Thoracic aorta (tissue), 2 donors: ENCODE measurements at regions not wholly inside any gene's neighbourhood (a gene's known extent, or its start where the extent isn't known, plus 50 kb on each side); places are given as distances from the start of the nearest gene placed in this dataset.
"Not testable (repeated sequence)": the region's sequence is repeated elsewhere in the genome, so short reads cannot be mapped to it uniquely, and the experiment has no call there.

Experiments used
- ATAC-seq: fragments of 150-250 bp; one replicate; pipeline ENCODE4 v1.8.0; 2017; ENCODE audit warnings: low read depth; ENCODE audit not compliant: insufficient number of reproducible peaks, low FRiP score
- DNase-seq: peaks from one replicate; pipeline ENCODE4 v3.0.0-alpha.2; 2020; ENCODE audit warnings: low spot score
- H3K27ac ChIP-seq, 2 donors: fragments of 200-600 bp; sonication (generic); 1 replicate in 1 of 2; 2 replicates in 1 of 2; pipeline ENCODE4 v1.5.1; 2016; ENCODE audit warnings: mild to moderate bottlenecking in 2 of 2, moderate library complexity in 2 of 2
- H3K27me3 ChIP-seq: fragments of 200-600 bp; sonication (generic); replicated peaks from 2 replicates; pipeline ENCODE4 v1.6.0; 2016; ENCODE audit warnings: mild to moderate bottlenecking; ENCODE audit not compliant: insufficient read depth
- H3K36me3 ChIP-seq: fragments of 200-600 bp; sonication (generic); one replicate; pipeline ENCODE4 v1.5.1; 2016
- H3K4me1 ChIP-seq, 2 donors: fragments of 200-600 bp; sonication (generic); 1 replicate in 1 of 2; 2 replicates in 1 of 2; pipeline versions ENCODE4 v1.5.1 to v1.6.0; 2016; ENCODE audit warnings: low read depth in 2 of 2, mild to moderate bottlenecking in 1 of 2; ENCODE audit not compliant: control insufficient read depth in 1 of 2
- H3K4me3 ChIP-seq: fragments of 200-600 bp; sonication (generic); 2 replicates; pipeline ENCODE4 v1.5.1; 2016; ENCODE audit warnings: mild to moderate bottlenecking
- H3K9me3 ChIP-seq: fragments of 200-600 bp; sonication (generic); 2 replicates; pipeline ENCODE4 v1.5.1; 2016
- CTCF ChIP-seq: fragments of 200-600 bp; sonication (generic); IDR thresholded peaks from one replicate; pipeline ENCODE4 v1.5.1; 2019; ENCODE audit warnings: antibody characterized with exemption

GRCh38 chr15:96058103-96058851 lies 272.2 kb upstream of the NR2F2 start:
- no peak for TF ChIP-seq CTCF
- no peak for ATAC-seq
- Histone ChIP-seq H3K27ac (peak overlapping the region in 1 of 2 donors; percentile 21), H3K36me3 (no peaks in the 10 kb centered on the region), H3K9me3 (no peaks in the 10 kb centered on the region), H3K27me3 (no peaks in the 10 kb centered on the region), H3K4me1 (peaks cover 4 to 11% of the 10 kb centered on the region in 2 donors), H3K4me3 (no peak overlapping the region)
- no peak for DNase-seq

- not testable (repeated sequence) for H3K4me1 ChIP-seq, H3K4me3 ChIP-seq, H3K9me3 ChIP-seq, DNase-seq, H3K27me3 ChIP-seq, H3K36me3 ChIP-seq, ATAC-seq
- H3K27ac ChIP-seq: peak overlapping the region in 1 of 2 donors; percentile 21
Measured at GRCh38 chr15:96058852-96059103, 271.7 kb upstream of the NR2F2 start.

GRCh38 chr15:96060591-96060990 lies 269.9 kb upstream of the NR2F2 start:
- not testable (repeated sequence) for H3K36me3 ChIP-seq, H3K27me3 ChIP-seq, H3K27ac ChIP-seq, H3K9me3 ChIP-seq, ATAC-seq, H3K4me1 ChIP-seq, H3K4me3 ChIP-seq, DNase-seq

GRCh38 chr15:96064351-96064756 lies 266.1 kb upstream of the NR2F2 start:
- Histone ChIP-seq H3K27ac (no peak overlapping the region), H3K4me3 (no peak overlapping the region), H3K9me3 (no peaks in the 10 kb centered on the region), H3K27me3 (no peaks in the 10 kb centered on the region), H3K4me1 (peaks cover 0 to 16% of the 10 kb centered on the region in 2 donors), H3K36me3 (no peaks in the 10 kb centered on the region)
- DNase-seq (no peak), ATAC-seq (no peak)
- TF ChIP-seq CTCF: no peak

- no peak for TF ChIP-seq CTCF
- Histone ChIP-seq H3K27me3 (no peaks in the 10 kb centered on the region), H3K36me3 (no peaks in the 10 kb centered on the region), H3K4me3 (no peak overlapping the region), H3K9me3 (no peaks in the 10 kb centered on the region), H3K27ac (no peak overlapping the region), H3K4me1 (peaks cover 0 to 16% of the 10 kb centered on the region in 2 donors)
- ATAC-seq (no peak), DNase-seq (no peak)
Measured at GRCh38 chr15:96066126-96066525, 264.4 kb upstream of the NR2F2 start.

- H3K4me1 ChIP-seq: peaks cover 0 to 16% of the 10 kb centered on the region in 2 donors
- no peak for DNase-seq
- no peak overlapping the region for H3K4me3 ChIP-seq
- no peaks in the 10 kb centered on the region for H3K9me3 ChIP-seq
- H3K27ac ChIP-seq: no peak overlapping the region
- no peak for ATAC-seq
- H3K36me3 ChIP-seq: no peaks in the 10 kb centered on the region
- H3K27me3 ChIP-seq: no peaks in the 10 kb centered on the region
- no peak for TF ChIP-seq CTCF
Measured at GRCh38 chr15:96066852-96067495, 263.5 kb upstream of the NR2F2 start.
